Neural cell (in vitro differentiated cells): ENCODE measurements at regions not wholly inside any gene's neighbourhood (a gene's known extent, or its start where the extent isn't known, plus 50 kb on each side); places are given as distances from the start of the nearest gene placed in this dataset.

Experiments
- EZH2 ChIP-seq: fragments of 200-600, 300-800 bp; shearing (Covaris generic), sonication (generic); IDR thresholded peaks from 2 replicates; pipeline ENCODE4 v1.6.1; 2014; ENCODE audit warnings: antibody characterized with exemption, low read length, borderline replicate concordance, mild to moderate bottlenecking; ENCODE audit not compliant: insufficient read depth, poor library complexity, severe bottlenecking
- MXI1 ChIP-seq: fragments of 450-650 bp; conservative IDR thresholded peaks from 2 replicates; pipeline ENCODE4 v1.6.1; 2014; ENCODE audit warnings: antibody characterized with exemption, mild to moderate bottlenecking; ENCODE audit not compliant: poor library complexity, severe bottlenecking
- TF ChIP-seq, protein P1 (sequence below): fragments of 450-650 bp; IDR thresholded peaks from 2 replicates; pipeline ENCODE4 v1.5.1; 2014; ENCODE audit warnings: antibody characterized with exemption, mild to moderate bottlenecking, moderate library complexity; ENCODE audit not compliant: poor library complexity, severe bottlenecking
- TF ChIP-seq, protein P2 (sequence below): IDR thresholded peaks from 2 replicates; pipeline ENCODE4 v1.6.1; 2012; ENCODE audit warnings: borderline replicate concordance

DNA sequence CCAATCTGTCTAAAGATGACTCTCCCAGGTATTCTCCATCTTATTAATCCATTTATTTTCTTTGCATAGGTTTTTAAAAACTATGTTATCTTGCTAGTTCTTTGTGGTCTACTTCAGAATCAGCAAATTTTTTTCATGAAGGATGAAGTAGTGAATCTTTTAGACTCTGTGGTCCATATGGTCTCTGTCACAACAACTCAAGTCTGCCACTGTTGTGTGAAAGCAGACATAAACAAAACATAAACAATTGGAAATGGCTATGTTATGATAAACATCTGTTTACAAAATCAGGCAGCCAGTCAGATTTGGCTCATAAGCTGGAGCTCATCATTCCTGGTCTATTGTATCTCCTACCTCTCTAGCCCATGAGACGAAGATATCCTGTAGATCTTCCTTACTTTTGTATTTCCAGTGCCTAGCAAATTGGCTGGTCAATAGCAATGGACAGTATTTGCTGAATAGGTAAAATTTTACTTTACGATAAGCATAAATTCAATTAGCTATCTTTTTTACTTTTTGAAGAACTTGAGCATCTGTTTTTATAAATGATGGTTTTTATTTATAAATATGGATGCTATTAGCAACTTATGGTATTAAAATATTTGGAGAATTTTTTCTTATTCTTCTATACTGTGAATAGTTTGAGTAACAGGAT, 104.6 kb upstream of the SGCE start:
- TF ChIP-seq, protein P1, sequence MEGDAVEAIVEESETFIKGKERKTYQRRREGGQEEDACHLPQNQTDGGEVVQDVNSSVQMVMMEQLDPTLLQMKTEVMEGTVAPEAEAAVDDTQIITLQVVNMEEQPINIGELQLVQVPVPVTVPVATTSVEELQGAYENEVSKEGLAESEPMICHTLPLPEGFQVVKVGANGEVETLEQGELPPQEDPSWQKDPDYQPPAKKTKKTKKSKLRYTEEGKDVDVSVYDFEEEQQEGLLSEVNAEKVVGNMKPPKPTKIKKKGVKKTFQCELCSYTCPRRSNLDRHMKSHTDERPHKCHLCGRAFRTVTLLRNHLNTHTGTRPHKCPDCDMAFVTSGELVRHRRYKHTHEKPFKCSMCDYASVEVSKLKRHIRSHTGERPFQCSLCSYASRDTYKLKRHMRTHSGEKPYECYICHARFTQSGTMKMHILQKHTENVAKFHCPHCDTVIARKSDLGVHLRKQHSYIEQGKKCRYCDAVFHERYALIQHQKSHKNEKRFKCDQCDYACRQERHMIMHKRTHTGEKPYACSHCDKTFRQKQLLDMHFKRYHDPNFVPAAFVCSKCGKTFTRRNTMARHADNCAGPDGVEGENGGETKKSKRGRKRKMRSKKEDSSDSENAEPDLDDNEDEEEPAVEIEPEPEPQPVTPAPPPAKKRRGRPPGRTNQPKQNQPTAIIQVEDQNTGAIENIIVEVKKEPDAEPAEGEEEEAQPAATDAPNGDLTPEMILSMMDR: no peak
- TF ChIP-seq MXI1 (no peak), EZH2 (no peak)
- TF ChIP-seq, protein P2, sequence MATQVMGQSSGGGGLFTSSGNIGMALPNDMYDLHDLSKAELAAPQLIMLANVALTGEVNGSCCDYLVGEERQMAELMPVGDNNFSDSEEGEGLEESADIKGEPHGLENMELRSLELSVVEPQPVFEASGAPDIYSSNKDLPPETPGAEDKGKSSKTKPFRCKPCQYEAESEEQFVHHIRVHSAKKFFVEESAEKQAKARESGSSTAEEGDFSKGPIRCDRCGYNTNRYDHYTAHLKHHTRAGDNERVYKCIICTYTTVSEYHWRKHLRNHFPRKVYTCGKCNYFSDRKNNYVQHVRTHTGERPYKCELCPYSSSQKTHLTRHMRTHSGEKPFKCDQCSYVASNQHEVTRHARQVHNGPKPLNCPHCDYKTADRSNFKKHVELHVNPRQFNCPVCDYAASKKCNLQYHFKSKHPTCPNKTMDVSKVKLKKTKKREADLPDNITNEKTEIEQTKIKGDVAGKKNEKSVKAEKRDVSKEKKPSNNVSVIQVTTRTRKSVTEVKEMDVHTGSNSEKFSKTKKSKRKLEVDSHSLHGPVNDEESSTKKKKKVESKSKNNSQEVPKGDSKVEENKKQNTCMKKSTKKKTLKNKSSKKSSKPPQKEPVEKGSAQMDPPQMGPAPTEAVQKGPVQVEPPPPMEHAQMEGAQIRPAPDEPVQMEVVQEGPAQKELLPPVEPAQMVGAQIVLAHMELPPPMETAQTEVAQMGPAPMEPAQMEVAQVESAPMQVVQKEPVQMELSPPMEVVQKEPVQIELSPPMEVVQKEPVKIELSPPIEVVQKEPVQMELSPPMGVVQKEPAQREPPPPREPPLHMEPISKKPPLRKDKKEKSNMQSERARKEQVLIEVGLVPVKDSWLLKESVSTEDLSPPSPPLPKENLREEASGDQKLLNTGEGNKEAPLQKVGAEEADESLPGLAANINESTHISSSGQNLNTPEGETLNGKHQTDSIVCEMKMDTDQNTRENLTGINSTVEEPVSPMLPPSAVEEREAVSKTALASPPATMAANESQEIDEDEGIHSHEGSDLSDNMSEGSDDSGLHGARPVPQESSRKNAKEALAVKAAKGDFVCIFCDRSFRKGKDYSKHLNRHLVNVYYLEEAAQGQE: no peak
